Upper lobe of left lung (tissue), 4 donors: ENCODE measurements at regions not wholly inside any gene's neighbourhood (a gene's known extent, or its start where the extent isn't known, plus 50 kb on each side); places are given as distances from the start of the nearest gene placed in this dataset.

Source experiments
- CTCF ChIP-seq, 6 experiments: fragments of 450-650 bp in 4 of 6; fragments of 200-600 bp in 2 of 6; sonication (generic) in 2 of 6; IDR thresholded peaks; one replicate each; pipeline ENCODE4 v1.5.1; 2016 to 2019; ENCODE audit warnings: antibody characterized with exemption in 6 of 6
- POLR2A ChIP-seq, 4 donors: fragments of 450-650 bp; IDR thresholded peaks; one replicate each; pipeline ENCODE4 v1.5.1; 2016 to 2017; ENCODE audit warnings: antibody characterized with exemption in 4 of 4, mild to moderate bottlenecking in 2 of 4

- no peak for TF ChIP-seq CTCF (IDR thresholded peaks at IDR 0.05)
- no peak for TF ChIP-seq POLR2A (IDR thresholded peaks at IDR 0.05)
Observed at GRCh38 chr5:167392240-167392639, 899.2 kb upstream of the WWC1 start.
